NCI-H460 (cell line): ENCODE measurements at regions not wholly inside any gene's neighbourhood (a gene's known extent, or its start where the extent isn't known, plus 50 kb on each side); places are given as distances from the start of the nearest gene placed in this dataset.

ENCODE experiments used
- DNase-seq: peaks from one replicate; pipeline ENCODE4 v3.0.0-alpha.2; 2016; ENCODE audit warnings: low read depth; ENCODE audit errors: extremely low read depth

DNA sequence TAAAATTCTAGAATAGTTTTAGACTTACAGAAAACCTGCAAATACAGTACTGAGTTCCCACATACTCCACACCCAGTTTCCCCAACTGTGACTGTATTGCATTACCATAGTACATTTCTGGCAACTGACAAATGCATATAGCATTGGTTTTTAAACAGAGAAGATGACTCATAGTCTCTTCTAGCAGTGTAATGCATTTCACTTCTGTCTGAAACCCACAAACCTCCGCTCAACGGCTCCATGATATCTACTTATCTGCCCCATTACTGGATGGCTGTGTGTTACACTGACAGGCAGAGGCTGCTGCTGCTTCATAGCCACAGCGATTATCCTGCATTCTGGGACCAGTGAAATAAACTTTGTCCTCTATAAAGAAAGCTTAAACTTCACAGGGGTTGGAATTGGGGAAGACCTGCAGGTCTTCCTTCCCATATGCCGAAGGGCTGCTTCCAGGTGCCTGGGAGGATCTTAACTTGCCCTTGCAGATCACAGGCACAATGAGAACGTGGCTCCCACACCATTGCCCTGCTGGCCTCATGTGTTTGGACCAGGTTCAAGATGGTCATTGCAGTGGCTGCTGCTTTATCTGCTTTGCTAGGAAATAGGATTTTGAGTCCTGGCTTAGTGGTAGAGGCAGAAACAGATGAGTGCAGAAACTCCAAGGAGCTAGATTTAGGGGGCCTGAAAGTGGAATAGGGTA is 742.6 kb upstream of the HS6ST1 start:
- DNase-seq: no peak

DNA sequence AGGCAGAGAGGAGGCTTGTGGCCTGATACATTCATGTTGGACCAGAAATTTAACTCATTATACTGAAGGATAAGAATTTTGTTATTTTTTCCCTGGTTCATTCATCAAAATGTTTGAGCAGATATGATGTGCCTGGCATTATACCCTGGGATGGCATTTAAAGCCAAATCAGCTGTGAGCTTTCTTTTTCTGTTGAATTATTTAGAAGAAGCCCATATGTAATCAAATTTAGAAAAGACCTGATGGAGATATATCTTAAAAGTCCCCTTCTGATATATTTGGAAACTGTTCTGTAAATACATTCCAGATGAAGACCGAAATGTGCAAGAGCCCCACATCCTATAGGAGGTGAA is 743.1 kb upstream of the HS6ST1 start:
- DNase-seq: no peak

DNA sequence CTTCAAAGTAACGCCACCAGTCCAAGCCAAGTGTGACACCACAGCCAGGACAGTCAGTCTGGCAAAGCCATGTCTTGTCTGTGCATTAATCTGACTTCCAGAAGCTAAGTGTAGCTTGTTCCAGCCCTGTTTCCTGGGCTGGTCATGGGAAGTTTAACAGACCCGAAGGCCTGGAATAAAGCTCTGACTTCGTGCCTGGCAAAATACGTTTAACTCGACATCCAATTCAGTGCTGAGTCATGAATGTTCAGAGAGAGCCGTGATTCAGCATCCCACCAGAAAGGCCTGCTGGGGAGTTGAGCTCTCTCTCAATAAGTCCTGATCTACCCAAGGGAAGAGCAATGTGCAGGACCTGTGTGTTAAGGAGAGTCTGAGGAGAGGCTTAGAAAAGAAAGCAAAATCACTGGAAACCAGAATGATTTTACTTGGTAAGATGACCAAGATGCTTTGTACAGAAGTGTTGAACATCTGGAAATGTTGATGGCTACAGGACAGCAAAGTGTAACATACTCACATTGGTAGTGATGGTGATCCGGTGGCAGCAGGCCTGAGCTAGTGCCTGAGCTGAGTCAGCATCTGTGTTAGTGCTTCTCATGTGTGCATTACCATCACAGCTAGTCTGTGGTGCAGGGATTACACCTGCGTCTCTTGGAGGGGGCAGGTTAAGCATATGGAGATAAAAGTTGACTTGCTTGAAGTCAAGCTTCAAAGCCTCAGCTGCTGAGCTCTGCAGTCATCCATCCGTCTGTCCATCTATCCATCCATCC is 743.7 kb upstream of the HS6ST1 start:
- no peak for DNase-seq

DNA sequence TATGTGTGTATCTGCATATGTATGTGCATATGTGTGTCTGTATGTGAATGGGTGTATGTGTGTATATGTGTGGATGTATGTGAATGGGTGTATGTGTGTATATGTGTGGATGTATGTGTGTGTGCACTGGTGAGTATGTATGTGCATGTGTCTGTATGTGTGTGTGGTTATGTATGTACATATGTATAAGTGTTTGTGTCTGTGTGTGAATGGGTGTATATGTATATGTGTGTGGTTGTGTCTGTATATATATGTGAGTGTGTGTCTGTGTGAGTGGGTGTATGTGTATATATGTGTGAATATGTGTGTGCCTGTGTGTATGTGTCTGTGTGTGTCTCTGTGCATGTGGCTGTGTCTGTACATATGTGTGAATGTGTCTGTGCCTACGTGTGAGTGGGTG is 748.4 kb upstream of the HS6ST1 start:
- no peak for DNase-seq

DNA sequence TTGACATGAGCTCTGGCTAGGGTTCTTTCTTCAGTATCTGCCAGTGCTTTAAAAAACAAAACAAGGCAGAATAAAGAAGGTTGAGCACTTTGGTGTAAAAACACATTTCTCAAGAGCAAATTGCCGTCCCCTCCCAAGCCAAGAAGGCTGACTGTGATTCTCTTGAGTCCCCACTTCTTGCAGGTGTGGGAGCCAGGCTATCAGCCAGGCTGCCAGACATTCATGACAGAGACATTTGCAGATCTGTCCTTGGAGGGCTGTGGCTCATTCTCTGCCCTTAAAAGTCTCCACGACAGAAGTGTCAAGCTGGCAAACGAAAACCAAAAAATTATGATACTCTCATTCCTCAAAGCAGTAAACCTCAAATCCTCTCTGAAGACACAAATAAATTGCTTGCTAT is 749.3 kb upstream of the HS6ST1 start:
- DNase-seq: no peak

DNA sequence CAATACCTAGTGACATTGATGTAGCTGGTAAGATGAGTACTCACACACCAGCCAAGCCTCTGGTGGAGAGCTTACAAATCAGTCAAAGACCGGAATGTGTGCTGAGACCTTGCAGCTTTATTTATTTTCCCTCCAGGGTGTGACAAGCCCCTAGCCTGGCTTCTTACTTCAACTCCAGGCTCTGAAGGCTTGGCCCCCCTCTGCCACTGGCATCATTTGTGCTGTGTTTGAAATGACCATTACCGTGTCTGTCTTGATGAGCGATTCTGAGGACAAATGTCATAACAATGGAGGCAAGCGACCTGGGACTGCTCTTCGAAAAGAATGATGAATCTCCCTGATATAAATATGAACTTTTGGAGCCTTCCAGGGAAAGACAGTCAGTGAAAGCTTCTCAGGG is 749.9 kb upstream of the HS6ST1 start:
- no peak for DNase-seq

DNA sequence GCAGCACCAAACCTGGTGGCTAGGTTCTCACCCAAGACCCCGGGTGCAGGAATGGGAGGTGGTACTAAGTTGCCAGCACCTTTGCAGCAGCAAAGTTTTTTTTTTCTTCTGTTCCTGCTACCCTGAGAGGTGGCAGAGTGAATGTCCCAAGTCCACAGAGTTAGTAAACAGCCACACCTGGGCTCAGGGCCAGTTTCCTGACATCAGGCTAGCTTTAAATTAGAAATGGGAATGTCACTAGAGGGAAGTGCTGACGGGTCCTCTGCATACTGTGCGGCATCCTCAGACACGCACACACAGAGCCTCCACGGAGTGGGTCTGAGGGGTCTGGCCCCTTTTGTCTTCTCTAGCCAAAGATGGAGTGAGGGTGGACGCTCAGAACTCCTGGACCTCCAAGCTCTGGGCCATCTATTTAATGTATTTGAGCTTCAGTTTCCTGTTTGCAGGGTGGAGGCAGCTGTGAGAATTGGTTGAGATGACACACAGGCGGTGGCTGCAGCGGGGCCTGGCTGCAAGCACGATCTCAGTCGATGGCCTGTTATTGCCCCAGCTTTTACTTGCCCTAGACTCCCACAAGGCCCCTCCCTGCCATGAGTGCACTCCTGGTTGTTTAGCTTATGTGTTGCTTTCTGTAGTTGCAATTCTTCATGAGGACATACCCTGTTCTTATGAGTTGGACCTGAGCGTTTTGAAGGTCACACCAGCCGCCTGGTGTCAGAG is 751.4 kb upstream of the HS6ST1 start:
- DNase-seq: no peak

DNA sequence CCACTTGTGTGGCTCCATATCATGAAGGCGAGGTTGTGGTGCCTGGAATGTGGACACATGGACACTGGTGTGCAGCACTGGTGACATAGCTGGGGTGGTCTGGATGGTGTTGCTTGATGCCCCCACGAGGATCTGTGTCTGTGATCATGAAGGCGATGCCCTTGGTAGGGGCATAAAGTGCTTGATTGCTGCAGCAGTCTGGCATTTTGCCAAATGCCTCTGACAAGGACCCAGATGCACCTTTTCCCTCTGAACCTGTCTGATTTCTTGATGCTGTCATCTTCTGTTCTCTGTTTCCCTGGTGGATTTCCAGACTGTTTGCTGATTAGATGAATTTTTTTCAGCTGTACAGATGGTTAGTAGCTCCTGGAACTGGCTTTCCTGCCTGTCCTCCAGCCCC is 752.0 kb upstream of the HS6ST1 start:
- DNase-seq: no peak

DNA sequence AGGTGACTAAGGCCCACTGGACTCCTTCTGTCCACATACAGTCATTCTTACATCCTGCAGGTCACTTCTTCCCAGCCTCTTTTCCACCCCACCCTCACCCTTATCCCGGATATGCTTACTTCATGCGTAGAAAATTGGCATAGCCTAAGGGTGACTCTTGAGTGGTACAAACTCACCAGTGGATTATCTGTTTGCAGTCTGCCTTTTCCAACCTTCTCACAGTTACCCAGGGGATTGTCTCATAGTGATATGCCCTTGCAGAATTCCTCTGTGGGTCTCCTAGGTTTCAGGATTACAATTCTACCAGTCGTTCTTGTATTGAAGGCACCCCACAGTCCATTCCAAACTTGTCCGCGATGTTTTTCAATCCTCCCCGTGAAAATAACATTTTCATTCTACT is 752.9 kb upstream of the HS6ST1 start:
- DNase-seq: no peak

DNA sequence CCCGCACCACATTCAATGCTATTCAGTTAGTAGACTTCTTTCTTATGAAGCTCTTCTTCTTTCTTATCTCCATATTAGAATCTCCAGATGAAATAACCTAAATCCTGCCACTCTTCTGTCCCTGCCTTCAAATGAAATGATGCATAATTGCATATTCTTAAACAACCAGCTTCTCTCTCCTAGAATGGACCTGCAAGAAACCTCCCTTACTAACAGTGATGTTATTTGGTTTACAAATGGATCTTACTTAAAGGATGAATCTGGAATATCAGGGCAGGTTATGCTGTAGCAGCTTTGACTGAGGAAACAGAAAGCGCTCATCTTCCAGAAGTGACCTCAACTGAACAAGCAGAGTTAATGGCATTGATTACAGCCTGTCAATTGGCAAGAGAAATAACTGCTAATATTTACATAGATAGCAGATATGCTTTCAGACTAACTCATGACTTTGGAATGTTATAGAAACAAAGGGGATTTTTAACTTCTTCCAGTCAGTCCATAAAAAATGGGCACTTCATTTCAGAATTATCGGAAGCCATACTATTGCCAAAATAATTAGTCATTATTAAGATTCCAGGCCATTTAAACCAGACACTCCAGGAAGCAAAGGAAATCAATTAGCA is 755.7 kb upstream of the HS6ST1 start:
- DNase-seq: no peak

DNA sequence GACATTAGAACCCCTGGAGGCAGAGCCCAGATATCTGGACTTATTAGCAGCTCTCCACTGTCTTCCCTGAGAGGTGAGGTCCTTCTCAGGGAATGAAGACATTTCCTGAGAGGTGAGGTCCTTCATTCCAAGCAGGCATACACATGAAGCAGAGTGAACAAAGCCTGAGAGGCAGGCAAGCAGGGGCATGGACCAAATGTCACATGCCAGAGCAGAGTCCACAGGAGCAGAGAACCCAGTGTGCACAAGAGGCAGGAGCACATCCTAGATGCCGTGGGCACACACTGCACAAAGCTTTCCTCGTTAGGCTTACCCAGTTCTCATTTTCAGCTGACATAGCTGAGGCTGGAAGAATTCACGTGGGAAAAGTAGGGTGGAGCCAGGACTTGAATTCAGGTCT is 759.9 kb upstream of the HS6ST1 start:
- DNase-seq: no peak

DNA sequence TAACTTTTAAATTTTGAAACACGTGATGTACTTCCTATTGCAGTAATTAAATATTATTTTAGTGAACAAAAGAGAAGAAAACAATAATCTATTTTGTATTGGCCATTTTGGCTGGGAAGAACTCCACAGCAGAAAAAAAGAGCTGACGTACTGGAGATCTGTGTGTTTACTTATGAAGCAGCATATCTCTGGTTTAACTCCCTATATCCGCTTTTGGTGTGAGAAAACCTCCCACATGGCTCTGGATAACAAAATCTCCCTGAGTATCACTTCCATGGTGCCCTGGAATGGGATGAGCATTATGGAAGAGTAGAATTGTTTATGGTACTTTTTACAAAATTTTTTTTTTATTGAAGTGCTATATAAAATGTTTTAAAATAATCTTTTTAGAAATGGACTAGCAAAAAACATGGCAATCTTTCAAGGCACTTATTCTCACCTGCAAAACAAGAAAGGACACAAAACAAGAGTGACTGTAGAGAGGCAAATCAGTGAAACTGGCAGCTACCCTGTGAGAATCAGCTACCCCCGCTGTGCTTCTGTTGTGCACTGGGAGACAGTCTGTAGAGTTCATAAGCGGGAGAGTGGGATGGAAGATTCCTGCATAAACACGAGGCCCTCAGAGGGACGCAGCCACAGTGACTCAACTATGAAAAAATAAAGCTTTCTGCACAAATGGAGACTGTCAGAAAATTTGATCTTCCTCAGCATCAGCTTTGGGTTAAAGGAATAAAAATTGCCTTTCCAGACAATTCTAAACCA is 762.2 kb upstream of the HS6ST1 start:
- no peak for DNase-seq

DNA sequence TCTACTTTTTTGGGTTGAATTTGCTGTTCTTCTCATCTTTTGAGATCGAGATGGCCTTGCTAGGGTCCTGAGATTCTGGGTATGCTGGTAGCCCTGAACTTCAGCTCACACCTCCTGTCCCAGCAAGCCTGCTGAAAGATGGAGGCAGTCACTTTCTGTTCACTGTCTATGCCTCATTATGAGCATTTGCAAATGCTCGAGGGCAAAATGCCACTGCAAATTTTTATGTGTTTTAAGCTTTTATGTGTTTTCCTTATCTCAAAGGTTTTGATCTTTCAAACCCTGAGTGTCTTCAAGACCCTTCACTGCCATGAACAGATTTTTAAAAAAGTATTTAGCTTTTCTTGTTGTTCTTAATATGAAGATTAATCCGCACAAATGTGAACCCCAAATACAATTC is 766.7 kb upstream of the HS6ST1 start:
- DNase-seq: no peak

DNA sequence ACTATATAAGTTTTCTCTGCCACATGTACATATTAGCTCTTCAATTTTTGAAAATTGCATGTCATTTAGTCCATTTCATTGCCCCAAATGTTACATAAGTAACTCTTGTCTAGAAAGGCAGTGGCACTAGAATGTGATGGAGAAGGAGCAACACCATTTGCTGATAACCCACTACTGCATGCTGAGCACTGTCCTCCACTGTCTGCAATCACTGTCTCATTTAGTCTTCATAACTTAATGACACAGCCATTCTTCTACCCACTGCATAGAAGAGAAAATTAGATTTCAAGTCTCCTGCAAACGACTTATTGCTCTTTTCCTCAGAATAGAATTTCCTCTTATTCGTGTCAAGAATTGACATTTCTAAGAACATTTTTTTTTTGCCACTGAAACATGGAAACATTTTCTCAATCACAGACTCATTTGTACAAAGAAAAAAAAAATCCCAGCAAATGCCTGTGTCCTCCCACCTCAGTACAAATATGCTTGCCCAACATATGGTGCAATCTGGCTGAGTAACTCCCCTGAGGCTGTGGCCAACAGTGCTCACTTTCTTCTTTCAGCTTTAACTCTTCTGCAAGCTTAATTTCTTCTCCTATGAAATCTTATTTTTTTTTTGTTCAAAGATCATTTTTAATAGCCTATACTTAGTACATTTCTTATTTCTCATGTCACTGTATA is 768.6 kb upstream of the HS6ST1 start:
- DNase-seq: no peak

DNA sequence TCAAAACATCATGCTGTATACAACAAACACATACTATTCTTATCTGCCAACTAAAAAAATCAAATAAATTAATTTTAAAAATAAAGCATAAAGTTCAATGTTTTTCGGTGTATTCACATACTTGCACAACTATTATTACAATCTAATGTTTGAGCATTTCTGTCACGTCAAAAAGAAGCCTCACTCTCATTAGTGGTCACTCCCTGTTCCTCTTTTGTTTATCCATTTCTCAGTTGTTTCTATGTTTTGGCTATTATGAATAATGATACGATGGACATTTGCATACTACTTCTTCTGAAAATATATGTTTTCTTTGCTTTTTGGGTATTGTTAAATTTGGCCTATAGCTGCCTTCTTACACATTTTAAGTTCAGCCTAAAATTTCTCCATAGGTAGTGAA is 773.0 kb upstream of the HS6ST1 start:
- no peak for DNase-seq

DNA sequence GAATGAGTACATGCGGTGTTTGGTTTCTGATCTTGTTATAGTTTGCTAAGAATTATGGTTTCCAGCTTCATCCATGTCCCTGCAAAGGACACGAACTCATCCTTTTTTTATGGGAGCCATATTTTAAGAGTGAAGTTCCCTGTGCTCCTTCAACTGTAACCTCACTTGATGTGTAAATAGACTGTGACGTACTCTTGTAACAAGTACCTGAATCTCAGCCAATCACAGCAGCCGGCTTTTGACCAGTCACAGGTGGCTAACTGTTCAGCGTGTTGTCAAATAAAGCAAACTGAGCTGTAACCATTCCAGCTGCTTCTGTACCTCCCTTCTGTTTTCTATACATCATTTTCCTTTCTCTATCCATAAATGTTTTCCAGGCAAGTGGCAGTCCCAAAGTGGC is 774.3 kb upstream of the HS6ST1 start:
- no peak for DNase-seq

DNA sequence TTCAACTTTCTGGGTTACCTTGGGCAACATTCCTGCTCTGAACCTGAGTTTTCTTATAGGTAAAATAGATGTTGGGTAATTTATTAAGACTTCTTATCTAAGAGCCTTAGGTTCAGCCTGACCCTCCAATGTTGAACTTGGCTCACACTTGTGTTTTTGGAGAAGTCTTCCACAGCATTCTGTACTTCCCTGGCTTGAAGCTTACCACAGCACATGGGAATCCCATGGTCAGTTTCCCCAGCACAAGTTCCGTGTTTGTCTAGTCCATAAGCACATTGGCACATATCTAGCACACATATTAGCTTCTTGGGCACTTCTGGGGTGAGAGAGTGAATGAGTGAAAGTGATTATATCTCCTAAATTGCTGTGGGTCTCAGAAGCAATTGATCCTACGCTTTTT is 782.5 kb upstream of the HS6ST1 start:
- no peak for DNase-seq

DNA sequence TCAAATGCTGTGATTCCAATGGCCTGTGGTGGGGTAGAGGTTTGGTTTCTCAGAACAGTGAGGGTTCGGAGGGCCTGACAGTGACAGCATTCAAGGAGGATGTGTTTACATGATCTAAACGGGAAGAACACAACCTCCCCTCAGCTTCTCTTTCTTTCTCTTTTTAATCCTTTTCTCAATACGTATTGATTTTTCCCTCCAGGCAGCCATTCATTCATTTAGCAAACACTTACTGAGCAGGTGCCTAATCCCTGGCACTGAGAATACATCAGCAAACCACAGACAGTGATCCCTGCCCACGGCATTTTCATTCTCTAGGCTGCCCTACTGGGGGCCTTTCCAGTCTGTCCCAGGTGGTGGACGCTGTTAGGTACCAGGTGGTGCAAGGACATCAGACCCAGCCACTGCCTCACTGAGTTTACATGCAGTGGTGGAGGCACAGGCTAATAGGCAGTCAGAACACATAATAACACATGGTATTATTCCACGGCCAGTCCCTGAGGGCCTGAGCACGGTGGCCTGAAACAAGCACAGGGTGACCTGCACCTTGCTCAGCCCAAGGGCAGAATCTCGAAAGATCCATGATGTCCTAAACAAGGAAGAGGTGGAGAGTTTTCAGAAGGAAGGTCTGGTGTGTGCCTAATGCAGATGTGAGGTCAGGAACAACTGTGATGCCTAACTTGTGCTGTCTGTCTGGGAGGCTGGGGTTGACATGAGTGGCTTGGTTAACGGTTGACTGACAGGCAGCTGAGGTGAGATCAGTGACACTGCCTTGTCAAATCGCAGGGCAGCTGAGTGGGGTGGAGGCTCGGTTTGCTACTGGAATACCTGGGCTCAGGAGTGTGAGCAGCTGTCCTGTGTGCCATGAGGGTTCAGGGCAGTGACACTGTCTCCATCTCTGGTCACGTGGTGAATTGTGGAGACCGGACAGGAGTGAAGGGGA is 785.5 kb upstream of the HS6ST1 start:
- no peak for DNase-seq

DNA sequence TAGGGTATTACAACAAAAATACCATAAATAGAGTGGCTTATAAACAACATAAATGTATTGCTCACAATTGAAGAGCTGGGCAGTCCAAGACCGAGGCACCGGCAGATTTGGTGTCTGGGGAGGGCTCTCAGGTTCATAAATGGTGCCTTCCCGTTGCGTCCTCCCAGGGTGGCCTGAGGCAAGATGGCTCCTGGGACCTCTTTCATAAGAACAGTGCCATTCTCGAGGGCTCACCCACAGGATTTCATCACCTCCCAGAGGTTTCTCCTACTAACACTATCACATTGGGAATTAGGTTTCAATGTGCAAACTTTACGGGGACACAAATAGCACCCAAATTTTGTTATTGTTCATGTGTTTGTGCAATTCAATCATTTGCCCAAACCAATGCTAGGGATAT is 793.5 kb upstream of the HS6ST1 start:
- no peak for DNase-seq
